ENCODE measurements at regions not wholly inside any gene's neighbourhood (a gene's known extent, or its start where the extent isn't known, plus 50 kb on each side); places are given as distances from the start of the nearest gene placed in this dataset.
"Not testable (repeated sequence)": the region's sequence is repeated elsewhere in the genome, so short reads cannot be mapped to it uniquely, and the experiment has no call there.

- peaks cover 0 to 12% (median 5%) of the 10 kb centered on the region in 3 experiments; a peak in 5 of 7 replicates for H3K36me3 Mint-ChIP-seq (ENCODE audit: insufficient read depth in 1 of 3, low read depth in 3 of 3)
- not testable (repeated sequence) for H2AFZ ChIP-seq (ENCODE audit: low read length); H3K27ac Mint-ChIP-seq; H4K5ac ChIP-seq (ENCODE audit: insufficient read length, low read depth, low read length); H3K27me3 ChIP-seq (ENCODE audit: insufficient read depth, low read length); H3T11ph ChIP-seq (ENCODE audit: low read length); H3K4me2 ChIP-seq (ENCODE audit: insufficient read depth, insufficient read length, low read length); H2BK5ac ChIP-seq (ENCODE audit: insufficient read length, low read length); H2AK5ac ChIP-seq (ENCODE audit: insufficient read length, low read length); H3K23ac ChIP-seq (ENCODE audit: insufficient read length, low read depth, low read length); H3K4ac ChIP-seq (ENCODE audit: low read depth, low read length); H3K4me1 Mint-ChIP-seq; H3K14ac ChIP-seq (ENCODE audit: insufficient read depth, low read length); H3K79me1 ChIP-seq (ENCODE audit: insufficient read depth, low read depth, low read length, poor library complexity, severe bottlenecking); H2BK20ac ChIP-seq (ENCODE audit: low read depth, low read length, poor library complexity, severe bottlenecking); H3K27me3 Mint-ChIP-seq (ENCODE audit: low read depth); H4K20me1 ChIP-seq (ENCODE audit: control insufficient read depth, insufficient read depth, insufficient read length); H2BK120ac ChIP-seq (ENCODE audit: low read depth, low read length, poor library complexity, severe bottlenecking); H3K27ac ChIP-seq (ENCODE audit: insufficient read length, low read depth, low read length); H4K8ac ChIP-seq (replicated peaks; ENCODE audit: insufficient read length, low read depth, low read length); H2BK12ac ChIP-seq (ENCODE audit: insufficient read length, low read depth, low read length); H4K91ac ChIP-seq (ENCODE audit: insufficient read length, low read depth, low read length); H3K18ac ChIP-seq (ENCODE audit: insufficient read length, low read depth, low read length); H3K4me3 Mint-ChIP-seq; H3K9ac ChIP-seq (ENCODE audit: extremely low read depth, insufficient read length, low read length); H3K79me2 ChIP-seq (ENCODE audit: insufficient read depth, low read length); H3K9me3 ChIP-seq (ENCODE audit: control insufficient read depth, low read depth, low read length); DNase-seq; H2BK15ac ChIP-seq (ENCODE audit: low read depth, low read length); H3K23me2 ChIP-seq (ENCODE audit: insufficient read length, low read depth, low read length, poor library complexity, severe bottlenecking); H3K56ac ChIP-seq (ENCODE audit: insufficient read length, low read depth, low read length); H3K4me1 ChIP-seq (ENCODE audit: insufficient read depth, low read length)
- H3K9me3 Mint-ChIP-seq, result peaks cover 14 to 15% of the 10 kb centered on the region in 2 experiments
- no CpG with 5 or more reads among the region's 12 CpGs for WGBS (ENCODE audit: extremely low coverage, insufficient read length, low lambda C conversion rate)
These were observed 51.9 kb upstream of the IQSEC3 start for GRCh38 chr12:14696-15095.

All from H9 (cell line).